Mammary epithelial cell (primary cell): ENCODE measurements at regions not wholly inside any gene's neighbourhood (a gene's known extent, or its start where the extent isn't known, plus 50 kb on each side); places are given as distances from the start of the nearest gene placed in this dataset.

Source experiments
- EZH2 ChIP-seq: IDR thresholded peaks from 2 replicates; pipeline ENCODE4 v1.6.1; 2012; ENCODE audit warnings: low read length, inconsistent platforms, borderline replicate concordance
- TF ChIP-seq, protein P1 (sequence below), 2 donors: IDR thresholded peaks in 1 of 2; conservative IDR thresholded peaks in 1 of 2; 2 replicates each; pipeline ENCODE4 v1.5.1; 2011 to 2012; ENCODE audit warnings: inconsistent platforms in 2 of 2, low read length in 2 of 2, mild to moderate bottlenecking in 2 of 2, control low read depth in 1 of 2, low read depth in 1 of 2; ENCODE audit not compliant: insufficient read depth in 1 of 2; ENCODE audit errors: extremely low read depth in 1 of 2

GRCh38 chr14:34049790-34050189 lies 98.9 kb upstream of the EGLN3 start:
- TF ChIP-seq, protein P1, sequence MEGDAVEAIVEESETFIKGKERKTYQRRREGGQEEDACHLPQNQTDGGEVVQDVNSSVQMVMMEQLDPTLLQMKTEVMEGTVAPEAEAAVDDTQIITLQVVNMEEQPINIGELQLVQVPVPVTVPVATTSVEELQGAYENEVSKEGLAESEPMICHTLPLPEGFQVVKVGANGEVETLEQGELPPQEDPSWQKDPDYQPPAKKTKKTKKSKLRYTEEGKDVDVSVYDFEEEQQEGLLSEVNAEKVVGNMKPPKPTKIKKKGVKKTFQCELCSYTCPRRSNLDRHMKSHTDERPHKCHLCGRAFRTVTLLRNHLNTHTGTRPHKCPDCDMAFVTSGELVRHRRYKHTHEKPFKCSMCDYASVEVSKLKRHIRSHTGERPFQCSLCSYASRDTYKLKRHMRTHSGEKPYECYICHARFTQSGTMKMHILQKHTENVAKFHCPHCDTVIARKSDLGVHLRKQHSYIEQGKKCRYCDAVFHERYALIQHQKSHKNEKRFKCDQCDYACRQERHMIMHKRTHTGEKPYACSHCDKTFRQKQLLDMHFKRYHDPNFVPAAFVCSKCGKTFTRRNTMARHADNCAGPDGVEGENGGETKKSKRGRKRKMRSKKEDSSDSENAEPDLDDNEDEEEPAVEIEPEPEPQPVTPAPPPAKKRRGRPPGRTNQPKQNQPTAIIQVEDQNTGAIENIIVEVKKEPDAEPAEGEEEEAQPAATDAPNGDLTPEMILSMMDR (conservative IDR thresholded peaks at IDR 0.05 in 1 of 2, IDR thresholded peaks at IDR 0.05 in 1 of 2; ENCODE audit: extremely low read depth in 1 of 2, insufficient read depth in 1 of 2, low read depth in 1 of 2, low read length in 2 of 2): no peak
- no peak for TF ChIP-seq EZH2
